Natural killer cell (primary cell): ENCODE measurements at regions not wholly inside any gene's neighbourhood (a gene's known extent, or its start where the extent isn't known, plus 50 kb on each side); places are given as distances from the start of the nearest gene placed in this dataset.

Source experiments
- ATAC-seq, 3 donors: fragments of 150-1000 bp in 2 of 3; fragments of 200-7000 bp in 1 of 3; cut with Tn5 transposase; 1 replicate in 1 of 3; 2 replicates in 2 of 3; pipeline ENCODE4 v1.10.0; 2021; ENCODE audit warnings: mild to moderate bottlenecking in 2 of 3, moderate library complexity in 2 of 3
- DNase-seq, 2 donors: peaks; one replicate each; pipeline versions ENCODE4 v3.0.0 to v3.0.0-alpha.2; 2013 to 2021; ENCODE audit warnings: mixed read lengths in 1 of 2
- H3K27ac ChIP-seq: one replicate; pipeline ENCODE4 v1.5.1; 2013; ENCODE audit warnings: mild to moderate bottlenecking, low read length
- H3K27me3 ChIP-seq: one replicate; pipeline ENCODE4 v1.6.1; 2013; ENCODE audit warnings: low read length; ENCODE audit not compliant: control insufficient read depth, insufficient read depth
- H3K36me3 ChIP-seq: one replicate; pipeline ENCODE4 v1.6.1; 2013; ENCODE audit warnings: low read length; ENCODE audit not compliant: control insufficient read depth, insufficient read depth
- H3K4me1 ChIP-seq: one replicate; pipeline ENCODE4 v1.6.1; 2013; ENCODE audit warnings: low read length; ENCODE audit not compliant: control insufficient read depth, insufficient read depth
- H3K4me3 ChIP-seq: one replicate; pipeline ENCODE4 v1.5.1; 2013; ENCODE audit warnings: low read length
- H3K9me3 ChIP-seq: one replicate; pipeline ENCODE4 v1.6.1; 2013; ENCODE audit warnings: low read length; ENCODE audit not compliant: control insufficient read depth, insufficient read depth
- H3K27ac Mint-ChIP-seq, 2 donors: one replicate each; pipeline ENCODE4 v1.8.0; 2022; ENCODE audit warnings: mild to moderate bottlenecking in 2 of 2, mixed read lengths in 2 of 2, moderate library complexity in 1 of 2
- H3K27me3 Mint-ChIP-seq, 2 donors: one replicate each; pipeline ENCODE4 v1.8.0; 2022; ENCODE audit warnings: low read depth in 2 of 2, mixed read lengths in 2 of 2
- H3K36me3 Mint-ChIP-seq: one replicate; pipeline ENCODE4 v1.8.0; 2022; ENCODE audit warnings: mixed read lengths
- H3K4me1 Mint-ChIP-seq, 2 donors: one replicate each; pipeline ENCODE4 v1.8.0; 2022; ENCODE audit warnings: mixed read lengths in 2 of 2
- H3K4me3 Mint-ChIP-seq: one replicate; pipeline ENCODE4 v1.8.0; 2022; ENCODE audit warnings: mild to moderate bottlenecking, moderate library complexity, mixed read lengths
- H3K9me3 Mint-ChIP-seq, 2 donors: one replicate each; pipeline ENCODE4 v1.8.0; 2022; ENCODE audit warnings: mixed read lengths in 2 of 2
- WGBS: methylation state at CpG from one replicate; pipeline ENCODE4 v1.1.7; 2013; ENCODE audit warnings: missing lambda C conversion rate; ENCODE audit not compliant: insufficient coverage; 5-methylcytosine and 5-hydroxymethylcytosine counted together
- intact Hi-C: fragments of 100-400 bp; cut with micrococcal nuclease; formaldehyde crosslinking; loops from one replicate; pipeline ENCODE4 v1.14.2; 2022
- TF ChIP-seq, protein P1 (sequence below): fragments of 200-600 bp; IDR thresholded peaks from one replicate; pipeline ENCODE4 v1.8.0; 2022; ENCODE audit warnings: antibody characterized with exemption

DNA sequence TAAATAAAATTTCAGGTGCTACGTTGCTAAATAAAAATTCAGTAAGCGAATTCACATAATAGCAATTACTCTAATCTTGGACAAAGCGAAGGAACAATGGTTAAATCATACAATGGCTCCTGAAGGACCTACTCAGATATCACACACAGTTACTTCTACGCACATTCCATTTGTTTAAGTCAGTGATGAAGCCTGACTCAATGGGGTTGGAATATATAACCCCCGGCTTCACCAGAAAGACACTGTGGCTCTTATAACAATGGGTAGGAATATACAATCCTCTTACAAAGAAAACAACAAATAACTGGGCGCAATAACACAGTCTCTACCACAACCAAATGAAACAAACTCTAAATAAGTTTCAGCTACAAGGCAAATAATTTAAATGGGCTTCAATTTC, 349.5 kb downstream of the IRS1 start:
- ATAC-seq (no peak), DNase-seq (no peak)
- H3K27me3 ChIP-seq, result no peaks in the 10 kb centered on the region
- H3K27me3 Mint-ChIP-seq, result no peaks in the 10 kb centered on the region
- H3K27ac Mint-ChIP-seq, result no peak overlapping the region
- H3K9me3 Mint-ChIP-seq, result peaks cover 2 to 9% of the 10 kb centered on the region in 2 donors
- H3K4me1 Mint-ChIP-seq, result no peaks in the 10 kb centered on the region
- TF ChIP-seq, protein P1, sequence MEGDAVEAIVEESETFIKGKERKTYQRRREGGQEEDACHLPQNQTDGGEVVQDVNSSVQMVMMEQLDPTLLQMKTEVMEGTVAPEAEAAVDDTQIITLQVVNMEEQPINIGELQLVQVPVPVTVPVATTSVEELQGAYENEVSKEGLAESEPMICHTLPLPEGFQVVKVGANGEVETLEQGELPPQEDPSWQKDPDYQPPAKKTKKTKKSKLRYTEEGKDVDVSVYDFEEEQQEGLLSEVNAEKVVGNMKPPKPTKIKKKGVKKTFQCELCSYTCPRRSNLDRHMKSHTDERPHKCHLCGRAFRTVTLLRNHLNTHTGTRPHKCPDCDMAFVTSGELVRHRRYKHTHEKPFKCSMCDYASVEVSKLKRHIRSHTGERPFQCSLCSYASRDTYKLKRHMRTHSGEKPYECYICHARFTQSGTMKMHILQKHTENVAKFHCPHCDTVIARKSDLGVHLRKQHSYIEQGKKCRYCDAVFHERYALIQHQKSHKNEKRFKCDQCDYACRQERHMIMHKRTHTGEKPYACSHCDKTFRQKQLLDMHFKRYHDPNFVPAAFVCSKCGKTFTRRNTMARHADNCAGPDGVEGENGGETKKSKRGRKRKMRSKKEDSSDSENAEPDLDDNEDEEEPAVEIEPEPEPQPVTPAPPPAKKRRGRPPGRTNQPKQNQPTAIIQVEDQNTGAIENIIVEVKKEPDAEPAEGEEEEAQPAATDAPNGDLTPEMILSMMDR, result no peak
- no peaks in the 10 kb centered on the region for H3K9me3 ChIP-seq
- H3K4me1 ChIP-seq, result no peaks in the 10 kb centered on the region
- H3K36me3 ChIP-seq, result no peaks in the 10 kb centered on the region
- intact Hi-C loops, result no loop called here
- no peak overlapping the region for H3K4me3 Mint-ChIP-seq
- H3K36me3 Mint-ChIP-seq, result no peaks in the 10 kb centered on the region
- WGBS, result 85% methylated on average over 5 of the region's 6 CpGs
- H3K27ac ChIP-seq, result no peak overlapping the region
- H3K4me3 ChIP-seq, result no peak overlapping the region

DNA sequence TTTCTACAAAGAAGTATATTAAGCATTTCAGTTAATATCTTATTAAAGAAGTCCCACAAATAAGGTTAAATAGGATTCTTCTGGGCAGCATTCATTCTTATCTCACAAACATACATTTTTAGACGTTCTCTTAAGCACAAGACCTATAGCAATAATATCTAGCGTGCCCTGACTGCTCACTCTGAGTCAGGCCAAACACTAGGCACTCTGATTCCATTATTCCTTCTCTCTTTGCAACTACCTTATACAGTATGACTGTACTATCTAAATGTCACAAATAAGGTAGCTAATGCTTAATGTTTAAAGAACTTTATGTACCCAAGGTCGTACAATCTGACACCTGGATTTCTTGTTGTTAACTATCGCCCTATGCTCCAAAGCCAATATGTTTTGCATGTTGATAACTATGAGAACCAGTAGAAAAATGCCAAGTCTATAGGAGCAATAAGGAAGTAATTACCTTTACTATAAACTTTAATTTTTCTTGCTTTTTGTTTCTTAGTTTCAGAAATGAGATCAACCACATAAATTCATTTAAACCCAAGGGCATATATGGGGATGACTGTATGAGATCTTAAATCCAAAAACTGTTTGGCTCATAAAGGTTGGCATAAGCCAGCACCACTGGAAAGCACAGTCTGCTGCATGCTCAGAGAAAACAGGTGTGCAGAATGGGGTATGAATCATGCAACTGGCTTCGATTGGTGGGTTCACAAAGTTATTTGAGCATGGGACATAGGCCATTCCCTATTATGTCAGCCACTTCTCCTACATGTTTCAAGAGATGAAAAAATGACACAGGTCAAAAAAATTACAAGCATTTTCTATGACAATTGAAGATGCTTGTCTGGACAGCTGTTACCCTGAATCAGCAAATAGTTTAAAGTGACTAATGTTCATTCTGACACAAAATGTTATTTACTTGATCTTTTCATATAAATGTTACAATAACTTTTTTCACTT, 352.0 kb downstream of the IRS1 start:
- intact Hi-C loops, result no loop called here
- no peak overlapping the region for H3K4me3 ChIP-seq
- H3K36me3 Mint-ChIP-seq, result no peaks in the 10 kb centered on the region
- TF ChIP-seq, protein P1, result no peak
- ATAC-seq (no peak), DNase-seq (no peak)
- H3K9me3 ChIP-seq, result no peaks in the 10 kb centered on the region
- no peaks in the 10 kb centered on the region for H3K4me1 ChIP-seq
- no peaks in the 10 kb centered on the region for H3K27me3 ChIP-seq
- peaks cover 2 to 14% of the 10 kb centered on the region in 2 donors for H3K9me3 Mint-ChIP-seq
- 83% methylated on average over 5 of the region's 5 CpGs for WGBS
- no peaks in the 10 kb centered on the region for H3K27me3 Mint-ChIP-seq
- H3K36me3 ChIP-seq, result no peaks in the 10 kb centered on the region
- H3K27ac Mint-ChIP-seq, result no peak overlapping the region
- H3K4me3 Mint-ChIP-seq, result no peak overlapping the region
- no peaks in the 10 kb centered on the region for H3K4me1 Mint-ChIP-seq
- H3K27ac ChIP-seq, result no peak overlapping the region

DNA sequence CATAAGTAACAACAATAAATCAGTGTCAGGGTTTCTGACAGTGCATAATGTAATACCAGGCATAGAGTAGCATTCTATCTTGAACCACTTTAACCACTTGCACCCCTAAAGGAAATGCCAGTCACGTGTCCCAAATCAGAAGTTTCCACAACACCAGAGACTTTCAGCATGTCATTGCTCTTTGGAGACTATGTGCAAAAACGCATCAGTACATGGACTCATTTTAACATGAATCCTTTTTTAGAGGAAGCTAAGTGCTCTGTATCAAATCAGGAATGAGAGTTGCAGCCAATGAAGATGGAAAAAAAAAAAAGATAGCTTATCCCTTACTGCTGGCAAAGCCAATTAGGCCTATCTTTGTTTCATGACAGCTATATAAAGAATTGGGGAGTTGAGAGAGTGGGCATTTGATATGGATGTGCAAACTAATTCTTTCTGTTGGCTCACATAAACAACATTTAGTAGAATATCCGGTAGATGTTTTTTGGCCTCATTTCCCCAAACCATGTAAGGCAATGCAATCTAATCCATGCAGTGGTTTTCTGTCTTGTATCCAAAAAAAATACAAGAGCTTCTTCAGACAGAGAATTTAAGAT, 353.1 kb downstream of the IRS1 start:
- ATAC-seq (no peak), DNase-seq (no peak)
- peaks cover 2 to 9% of the 10 kb centered on the region in 2 donors for H3K9me3 Mint-ChIP-seq
- WGBS, result 65% methylated on average over 3 of the region's 3 CpGs
- no peak overlapping the region for H3K4me3 Mint-ChIP-seq
- no peaks in the 10 kb centered on the region for H3K4me1 Mint-ChIP-seq
- no peaks in the 10 kb centered on the region for H3K27me3 Mint-ChIP-seq
- Histone ChIP-seq H3K4me1 (no peaks in the 10 kb centered on the region), H3K27me3 (no peaks in the 10 kb centered on the region), H3K27ac (no peak overlapping the region), H3K36me3 (no peaks in the 10 kb centered on the region), H3K4me3 (no peak overlapping the region), H3K9me3 (no peaks in the 10 kb centered on the region)
- H3K36me3 Mint-ChIP-seq, result no peaks in the 10 kb centered on the region
- no peak overlapping the region for H3K27ac Mint-ChIP-seq
- TF ChIP-seq, protein P1, result no peak
- intact Hi-C loops, result no loop called here
